Tongue (tissue), 1 donor: ENCODE measurements at regions not wholly inside any gene's neighbourhood (a gene's known extent, or its start where the extent isn't known, plus 50 kb on each side); places are given as distances from the start of the nearest gene placed in this dataset.
A peak's percentile ranks its signal among the peaks of the same experiment; 100 is the strongest.
"Not testable (repeated sequence)": the region's sequence is repeated elsewhere in the genome, so short reads cannot be mapped to it uniquely, and the experiment has no call there.

Source experiments
- DNase-seq: peaks from one replicate; pipeline ENCODE4 v3.0.0-alpha.2; 2015

DNA sequence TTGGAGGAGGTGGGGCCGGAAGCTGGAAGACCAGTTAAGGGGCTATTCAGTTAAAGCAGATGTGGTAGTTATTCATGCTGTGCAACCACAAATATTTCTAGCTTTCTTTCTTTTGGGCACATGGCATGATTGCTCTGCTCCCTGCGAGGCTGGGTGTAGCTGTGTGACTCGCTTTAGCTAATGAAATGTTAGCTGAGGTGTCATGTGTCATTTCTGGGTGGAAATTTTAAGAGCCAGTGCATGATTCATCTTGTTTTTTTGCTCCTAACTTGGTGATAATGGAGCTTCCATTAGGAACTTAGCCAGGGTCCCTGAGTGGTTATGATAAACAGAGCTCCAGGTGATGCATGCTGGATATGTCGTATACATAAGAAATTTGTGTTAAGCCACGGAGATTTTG lies 300.6 kb downstream of the SATB1 start:
- DNase-seq: no peak

DNA sequence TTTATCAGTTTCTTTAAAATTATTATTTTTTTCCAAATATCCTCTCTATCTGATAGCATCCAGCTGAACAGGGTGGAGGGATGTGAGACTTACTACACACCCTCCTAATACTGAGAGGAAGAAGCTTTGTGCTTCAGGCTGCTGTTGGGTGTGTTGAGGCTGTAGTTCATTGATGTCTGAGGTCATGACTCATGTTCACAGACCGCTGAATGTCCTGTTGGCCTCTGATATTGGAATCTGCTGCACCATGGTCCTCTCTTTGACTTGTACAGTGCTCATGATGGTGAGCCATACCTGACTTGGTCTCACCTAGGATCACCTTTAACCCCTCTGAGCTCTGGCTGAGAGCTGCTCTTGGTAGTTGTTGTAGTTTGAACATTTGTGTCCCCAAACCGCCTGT lies 302.9 kb downstream of the SATB1 start:
- DNase-seq: no peak

DNA sequence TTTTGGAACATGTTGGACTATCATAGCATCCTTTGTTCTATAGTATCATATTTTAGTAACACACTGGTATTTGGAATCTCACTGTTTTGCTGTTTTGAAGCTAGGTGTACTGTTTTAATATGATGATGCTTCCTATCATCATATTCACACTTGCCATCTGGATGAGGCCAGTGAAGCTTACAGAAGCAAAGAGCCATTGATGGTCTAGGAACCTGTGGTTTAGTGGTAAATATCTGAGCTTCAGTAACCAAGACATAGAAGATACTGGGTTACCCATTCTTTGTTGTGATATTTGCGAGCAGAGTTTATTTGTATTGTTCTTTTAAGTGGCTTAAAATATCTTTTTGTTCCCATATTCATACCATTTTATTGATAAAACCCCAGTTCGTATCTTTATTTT lies 304.1 kb downstream of the SATB1 start:
- DNase-seq: no peak

DNA sequence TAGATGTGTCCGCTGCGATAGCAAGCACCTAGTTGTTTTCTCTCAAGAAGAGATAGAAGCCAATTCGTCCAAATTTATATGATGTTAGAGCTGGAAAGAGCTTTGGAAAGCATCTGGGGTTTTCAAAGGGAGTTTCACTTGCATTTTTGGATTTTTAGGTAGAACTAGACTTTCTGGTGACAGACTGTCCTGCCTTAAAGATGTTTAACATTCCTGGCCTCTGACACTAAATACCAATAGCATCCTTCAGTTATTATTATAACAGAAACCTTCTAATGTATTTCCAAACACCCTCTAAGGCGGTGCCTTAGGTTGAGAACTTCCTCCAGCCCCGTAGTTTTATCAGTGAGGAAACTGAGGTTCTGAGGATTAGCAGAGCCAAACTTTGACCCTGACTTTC lies 305.3 kb downstream of the SATB1 start:
- no peak for DNase-seq

DNA sequence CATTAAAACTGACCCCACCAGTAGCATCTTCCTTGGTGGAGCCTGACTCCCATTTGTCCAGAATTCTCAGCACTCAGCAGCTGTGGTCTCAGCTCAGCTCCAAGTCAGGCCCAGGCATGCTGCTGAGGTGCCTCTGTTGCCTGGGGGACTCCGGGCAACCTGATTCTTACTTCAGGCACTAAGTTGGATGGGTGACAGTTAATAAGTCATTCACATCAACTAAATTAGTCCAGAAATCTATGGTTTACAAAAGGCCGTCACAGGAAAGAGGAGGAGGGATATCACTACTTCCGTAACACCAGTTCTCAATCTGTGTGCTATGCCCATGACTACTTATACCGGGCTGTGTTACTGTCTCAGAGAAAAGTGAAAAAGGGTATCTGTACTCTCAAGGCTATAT lies 310.2 kb downstream of the SATB1 start:
- DNase-seq: no peak

DNA sequence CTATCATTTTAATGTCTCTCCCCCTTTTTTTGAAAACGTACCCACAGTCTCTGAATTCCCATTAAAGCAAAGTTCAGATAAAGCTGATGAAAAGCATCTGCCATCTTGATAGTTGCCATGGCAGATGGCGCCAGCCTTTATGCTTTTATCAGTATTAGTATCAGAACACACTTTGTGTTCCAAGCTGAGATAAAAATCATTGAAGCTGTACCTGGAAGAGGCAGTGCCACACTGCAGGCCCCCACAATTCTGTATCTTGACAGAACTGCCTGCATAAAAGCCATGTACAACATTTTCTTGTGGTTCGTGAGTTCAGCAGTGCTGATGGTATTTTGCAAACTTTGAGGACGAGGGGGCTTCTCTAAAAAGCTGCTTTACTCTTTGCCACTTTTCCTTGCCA lies 311.7 kb downstream of the SATB1 start:
- no peak for DNase-seq

DNA sequence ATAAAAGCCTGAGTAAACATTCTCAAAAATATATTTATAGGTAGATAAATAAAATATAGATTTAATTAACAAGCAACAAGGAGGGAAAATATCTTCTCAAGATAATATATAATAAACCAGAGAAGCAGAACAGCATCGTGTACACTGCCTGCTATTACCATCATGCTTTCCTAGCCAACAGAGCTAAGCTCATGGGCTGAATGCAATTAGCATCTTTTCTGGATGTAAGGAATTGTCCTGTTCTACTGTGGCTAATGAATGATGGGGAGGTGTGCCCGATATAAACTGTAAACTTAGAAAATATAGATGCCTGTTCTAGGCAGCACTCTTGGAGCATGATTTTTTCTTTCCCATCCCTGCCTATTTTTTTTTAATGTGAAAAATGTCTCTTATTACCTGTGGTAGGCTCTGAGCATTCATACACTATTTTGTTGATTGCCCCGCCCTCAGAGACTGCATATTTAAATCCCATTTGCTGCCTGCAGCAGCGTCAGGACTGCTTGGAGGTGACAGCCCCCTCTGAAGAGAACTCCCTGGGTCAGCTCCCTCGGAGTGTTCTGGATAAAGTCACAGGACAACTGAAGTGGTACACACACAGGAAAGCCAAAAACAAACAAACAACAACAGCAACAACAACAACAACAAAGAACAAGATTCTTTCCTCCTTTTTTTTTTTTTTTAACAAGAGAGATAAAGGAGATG lies 312.3 kb downstream of the SATB1 start:
- DNase-seq: no peak

DNA sequence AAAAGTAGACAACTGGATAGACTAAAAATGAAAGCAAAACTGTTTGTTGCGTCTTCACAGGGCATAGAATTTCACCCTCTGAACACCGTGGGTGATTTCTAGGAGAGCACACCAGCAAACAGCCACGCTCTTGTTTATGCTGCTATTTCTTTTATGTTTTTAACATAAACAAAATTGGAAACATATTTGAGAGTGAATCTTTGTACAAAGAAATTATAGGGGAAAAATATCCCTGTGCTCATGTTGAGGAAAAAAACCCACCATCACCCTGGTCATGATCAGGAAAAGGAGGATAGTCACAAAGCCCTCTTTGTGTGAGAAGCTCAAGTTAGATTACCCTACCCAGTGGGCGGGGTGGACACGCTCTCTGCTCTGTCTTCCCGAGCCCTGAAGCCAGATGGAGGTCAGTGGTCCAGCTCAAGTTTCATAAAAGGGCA lies 313.3 kb downstream of the SATB1 start:
- DNase-seq: peak; percentile 59

DNA sequence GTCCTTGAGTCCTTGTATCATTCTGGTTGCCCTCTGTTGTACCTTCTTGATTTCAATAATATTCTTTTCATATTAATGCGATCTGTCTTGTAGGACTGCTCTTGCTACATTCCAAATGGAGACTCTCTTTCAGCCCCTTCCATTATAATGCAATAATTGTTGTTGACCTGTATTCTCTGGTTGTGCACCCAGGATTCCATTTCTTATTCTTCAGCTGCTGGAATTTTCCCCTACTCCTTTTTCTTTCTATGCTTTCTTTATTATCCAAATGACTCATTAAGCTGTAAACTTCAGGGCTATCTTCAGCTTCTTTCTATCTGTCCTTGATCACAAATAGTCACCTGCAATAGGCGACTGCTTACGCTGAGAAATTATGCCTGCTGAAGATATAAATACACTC lies 321.5 kb downstream of the SATB1 start:
- no peak for DNase-seq

DNA sequence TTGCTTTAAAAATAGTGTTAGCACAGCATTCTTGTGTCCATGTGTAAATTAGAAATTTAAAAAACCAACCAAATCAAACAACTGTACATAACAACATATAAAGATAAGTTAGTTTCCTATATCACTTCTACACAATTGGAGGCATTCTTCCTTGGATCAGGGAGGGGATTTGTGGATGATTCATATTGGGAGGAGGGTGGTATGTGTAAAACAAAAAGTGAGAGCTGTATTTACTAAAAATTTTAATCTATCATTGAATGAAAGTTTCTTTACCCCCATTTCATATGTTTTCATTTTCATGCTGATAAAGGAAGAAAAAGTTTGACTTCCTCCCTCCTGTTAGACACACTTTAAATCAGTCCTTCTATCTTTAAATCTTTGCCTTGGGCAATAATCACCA lies 325.0 kb downstream of the SATB1 start:
- no peak for DNase-seq

DNA sequence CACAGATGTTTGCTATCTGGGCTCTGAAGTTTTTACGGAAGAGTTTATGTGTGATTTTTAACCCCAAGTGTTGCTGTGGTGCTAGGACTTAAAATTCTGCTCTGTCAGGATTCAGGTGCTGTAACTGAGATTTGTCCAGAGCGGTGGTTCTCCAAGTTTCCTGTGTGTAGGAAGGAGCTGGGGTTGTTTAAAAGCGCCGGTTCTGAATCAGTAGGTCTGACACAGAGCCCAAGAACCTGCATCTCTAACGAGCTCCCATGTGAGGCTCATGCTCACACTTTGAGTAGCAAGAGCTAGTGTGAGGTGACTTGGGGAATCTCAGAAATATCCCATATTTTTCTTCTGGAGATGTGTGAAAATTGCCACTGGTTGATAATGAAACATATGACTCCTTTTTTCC lies 325.5 kb downstream of the SATB1 start:
- DNase-seq: no peak

DNA sequence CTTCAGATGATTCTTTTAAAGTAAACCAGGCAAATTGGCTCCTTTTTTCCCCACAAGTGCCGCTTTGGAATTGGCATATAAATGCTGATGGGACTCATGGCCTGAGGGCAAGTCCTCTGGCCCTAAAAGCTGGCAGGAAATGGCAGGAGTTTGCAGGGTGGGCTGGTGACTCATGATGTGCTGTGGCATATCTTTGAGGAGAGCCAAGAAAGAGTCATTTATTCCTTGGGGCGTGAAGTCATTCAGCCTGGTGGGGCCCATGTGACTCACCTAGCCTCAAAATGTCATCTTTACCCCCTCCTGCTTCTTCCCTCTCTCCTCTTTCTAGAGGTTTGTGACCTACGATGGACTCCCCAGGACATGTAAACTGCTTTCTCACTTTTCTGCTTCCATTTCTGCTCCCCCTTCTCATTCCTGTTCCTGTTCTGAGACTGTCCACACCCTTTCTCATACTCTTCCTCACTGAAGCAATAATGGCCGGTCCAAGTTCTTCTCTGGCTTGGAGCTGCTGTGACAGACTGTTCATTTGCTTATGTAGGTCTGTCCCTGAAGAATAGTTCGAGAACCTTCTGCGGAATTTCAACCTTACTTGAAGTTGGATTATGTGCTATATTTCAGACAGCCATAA lies 326.1 kb downstream of the SATB1 start:
- no peak for DNase-seq

DNA sequence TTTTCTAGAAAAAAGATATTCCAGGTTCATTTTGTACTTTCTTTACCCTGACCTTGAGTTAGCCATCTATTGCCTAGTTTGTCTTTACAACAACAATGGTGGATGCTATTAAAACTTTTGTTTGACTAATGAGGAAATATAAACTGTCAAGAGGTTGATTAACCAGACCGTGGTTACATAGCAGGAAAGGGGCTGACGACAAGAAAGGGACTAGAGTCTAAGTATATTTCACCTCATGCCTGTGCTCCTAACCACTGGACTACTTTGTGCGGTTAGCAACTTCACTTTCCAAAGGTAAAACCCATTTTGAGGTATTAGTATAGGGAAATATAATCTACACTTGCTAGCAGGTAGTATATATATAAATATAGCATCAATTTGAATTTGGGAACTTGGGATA lies 327.1 kb downstream of the SATB1 start:
- DNase-seq: no peak

DNA sequence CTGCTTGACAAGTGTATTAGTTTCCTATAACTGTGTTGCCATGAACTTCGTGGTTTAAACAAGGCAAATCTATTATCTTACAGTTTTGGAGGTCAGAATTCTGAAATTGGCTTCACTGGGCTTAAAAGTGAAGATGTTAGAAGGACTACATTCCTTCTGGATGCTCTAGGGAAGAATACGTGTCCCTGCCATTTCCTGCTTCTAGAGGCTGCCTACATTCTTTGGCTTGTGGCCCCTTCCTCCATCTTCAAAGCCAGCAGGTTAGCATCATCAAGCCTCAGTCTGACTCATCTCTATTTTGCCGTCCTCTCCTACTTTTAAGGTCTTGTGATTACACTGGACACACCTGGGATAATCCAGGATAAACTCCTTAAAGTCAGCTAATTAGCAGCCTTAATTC lies 327.7 kb downstream of the SATB1 start:
- DNase-seq: no peak

DNA sequence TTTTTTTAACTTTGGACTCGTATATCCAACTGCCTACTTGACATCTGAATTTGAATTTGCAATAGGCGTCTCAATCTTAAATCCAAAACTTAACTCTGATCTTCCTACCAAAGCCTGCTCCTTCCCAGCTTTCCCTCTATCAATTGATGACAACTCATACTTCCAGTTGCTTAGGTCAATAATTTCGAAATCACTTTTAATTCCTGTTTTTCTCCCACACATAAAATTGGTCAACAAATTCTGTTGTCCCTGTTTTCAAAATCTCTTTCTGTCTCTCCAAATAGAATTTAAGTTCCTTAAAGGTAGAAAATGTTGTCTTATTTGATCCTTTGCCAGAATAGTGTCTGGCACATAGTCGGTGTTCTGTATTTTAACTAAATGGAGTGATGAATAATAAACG lies 332.4 kb downstream of the SATB1 start:
- no peak for DNase-seq

DNA sequence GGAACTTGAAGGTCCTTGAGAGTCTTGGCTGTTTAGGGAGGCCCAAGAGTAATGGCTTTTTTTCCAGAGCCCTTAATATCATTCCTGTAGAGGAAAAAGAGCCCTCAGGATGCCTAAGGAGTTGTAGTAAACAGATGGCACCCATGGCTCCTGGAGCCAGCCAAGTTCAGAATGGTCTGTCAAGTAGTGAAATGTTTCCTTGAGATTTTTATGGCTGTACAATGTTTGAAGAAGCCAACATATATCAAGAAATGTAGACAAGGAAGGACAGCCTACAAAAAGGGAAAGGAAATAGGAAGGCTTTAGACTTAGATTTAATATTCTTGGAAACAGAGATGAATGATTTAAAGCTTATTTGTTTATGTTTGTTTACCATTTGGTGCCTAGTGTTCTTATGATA lies 334.8 kb downstream of the SATB1 start:
- DNase-seq: peak; percentile 21

DNA sequence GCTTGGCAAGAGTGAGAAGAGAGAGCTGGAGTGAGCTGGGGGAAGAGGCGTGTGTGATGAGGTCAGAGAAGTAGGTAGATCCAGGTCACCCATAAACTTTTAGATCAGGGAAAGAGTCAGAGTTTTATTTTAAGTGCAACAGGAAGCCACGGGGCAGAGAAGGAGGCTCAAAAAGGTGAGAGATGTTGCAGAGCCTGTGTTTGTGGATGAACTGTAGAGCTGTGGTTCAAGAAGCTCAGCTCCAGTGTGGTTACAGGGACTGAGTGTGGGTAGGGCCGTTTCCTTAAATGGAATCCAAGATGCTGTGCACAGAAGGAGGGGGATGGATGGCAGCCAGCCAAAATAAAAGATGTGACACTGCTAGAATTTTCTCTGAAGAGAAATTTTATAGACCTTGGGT lies 337.2 kb downstream of the SATB1 start:
- no peak for DNase-seq

DNA sequence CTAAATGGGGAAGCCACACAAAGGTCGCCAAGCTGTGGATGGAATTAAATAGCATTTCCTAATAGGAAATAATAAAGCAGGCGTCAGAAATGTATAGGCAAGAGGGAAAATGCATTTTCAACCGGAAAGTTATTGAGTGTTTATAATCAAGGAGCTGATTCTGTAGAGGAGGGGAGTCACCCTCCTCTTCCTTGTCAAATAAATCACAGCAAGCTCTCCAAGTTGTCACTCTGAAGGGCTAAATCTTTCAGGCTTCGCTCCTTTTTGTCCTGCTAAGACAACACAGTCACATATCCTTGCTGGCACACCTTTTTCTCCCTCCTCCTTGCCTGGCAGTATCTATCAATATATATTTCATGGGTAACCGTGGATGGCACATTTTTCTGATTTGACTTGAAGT lies 338.4 kb downstream of the SATB1 start:
- DNase-seq: no peak

DNA sequence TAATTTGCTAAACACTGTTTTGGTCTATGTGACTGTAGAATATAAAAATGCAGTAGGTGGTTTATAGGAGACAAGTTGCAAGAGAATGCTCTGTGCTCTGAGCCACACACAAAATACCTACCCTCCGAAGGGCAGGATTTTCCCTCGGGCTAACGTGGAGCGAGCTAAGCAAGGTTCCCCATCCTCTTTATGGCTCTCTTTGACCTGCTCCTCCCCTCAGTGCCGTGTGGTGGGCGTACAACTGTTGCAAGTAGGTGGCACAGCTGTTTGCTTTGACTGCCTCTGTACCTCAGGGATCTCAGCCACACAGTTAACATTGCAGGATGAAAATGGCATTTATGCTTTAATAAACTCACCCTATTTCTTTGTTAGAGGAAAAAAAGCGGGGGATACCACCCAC lies 339.1 kb downstream of the SATB1 start:
- DNase-seq: no peak

DNA sequence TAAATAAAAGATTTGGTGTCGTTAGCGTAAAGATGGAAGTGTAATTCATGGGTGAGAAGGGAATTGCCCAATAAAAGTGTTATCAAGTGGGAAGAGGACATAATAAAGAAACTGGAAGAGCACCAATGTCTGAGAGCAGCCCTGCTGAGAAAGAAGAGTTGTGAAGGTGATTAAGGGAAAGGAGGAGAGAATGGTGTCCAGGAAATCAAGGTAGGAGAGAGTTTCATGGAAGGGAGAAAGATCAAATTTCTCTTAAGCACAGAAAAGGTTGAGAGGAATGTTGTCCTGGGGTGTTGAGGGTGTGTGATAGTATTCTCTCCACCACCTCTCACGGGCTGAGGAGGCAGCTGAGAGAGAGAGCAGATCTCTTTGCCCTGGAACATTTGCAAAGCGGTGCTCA lies 339.7 kb downstream of the SATB1 start:
- DNase-seq: no peak

DNA sequence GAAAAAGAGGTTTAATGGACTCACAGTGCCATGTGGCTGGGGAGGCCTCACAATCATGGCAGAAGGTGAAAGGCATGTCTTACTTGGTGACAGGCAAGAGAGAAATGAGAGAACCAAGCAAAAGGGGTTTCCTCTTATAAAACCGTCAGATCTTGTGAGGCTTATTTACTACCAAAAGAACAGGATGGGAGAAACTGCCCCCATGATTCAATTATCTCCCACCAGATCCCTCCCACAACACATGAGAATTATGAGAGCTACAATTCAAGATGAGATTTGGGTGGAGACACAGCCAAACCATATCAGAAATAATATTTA lies 340.8 kb upstream of the TBC1D5 start:
- DNase-seq: not testable (repeated sequence)

DNA sequence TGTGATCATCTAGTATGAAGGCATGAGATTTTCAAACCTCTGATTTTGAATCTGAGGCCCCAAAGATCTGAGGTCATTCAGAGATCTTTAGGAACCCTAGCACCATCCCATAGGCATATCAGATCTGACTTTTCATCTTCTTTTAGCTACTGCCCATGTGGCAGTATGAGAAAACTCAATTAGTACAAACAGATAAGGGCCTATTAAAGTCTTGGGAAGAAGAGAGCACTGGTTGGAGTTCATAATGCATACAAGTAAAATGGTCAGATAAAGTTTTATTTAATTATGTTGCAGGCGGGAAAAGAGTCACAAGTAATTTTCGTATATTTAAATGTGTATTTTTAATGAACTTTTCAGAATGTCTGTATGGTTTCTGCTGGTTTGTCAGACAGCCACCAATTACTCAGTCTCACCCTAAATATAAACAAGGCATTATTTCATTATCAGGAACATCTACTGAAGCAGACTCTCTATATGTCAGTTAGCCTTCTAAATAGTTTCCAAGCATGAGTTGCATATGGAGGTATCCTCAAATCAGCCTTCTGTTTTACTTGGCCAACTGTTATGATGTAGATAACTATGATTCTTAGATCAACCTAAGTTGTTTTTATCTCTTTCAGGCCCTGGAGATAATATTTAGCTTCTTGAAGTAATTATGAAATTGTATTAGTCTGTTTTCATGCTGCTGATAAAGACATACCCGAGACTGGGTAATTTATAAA lies 340.3 kb upstream of the TBC1D5 start:
- DNase-seq: no peak

DNA sequence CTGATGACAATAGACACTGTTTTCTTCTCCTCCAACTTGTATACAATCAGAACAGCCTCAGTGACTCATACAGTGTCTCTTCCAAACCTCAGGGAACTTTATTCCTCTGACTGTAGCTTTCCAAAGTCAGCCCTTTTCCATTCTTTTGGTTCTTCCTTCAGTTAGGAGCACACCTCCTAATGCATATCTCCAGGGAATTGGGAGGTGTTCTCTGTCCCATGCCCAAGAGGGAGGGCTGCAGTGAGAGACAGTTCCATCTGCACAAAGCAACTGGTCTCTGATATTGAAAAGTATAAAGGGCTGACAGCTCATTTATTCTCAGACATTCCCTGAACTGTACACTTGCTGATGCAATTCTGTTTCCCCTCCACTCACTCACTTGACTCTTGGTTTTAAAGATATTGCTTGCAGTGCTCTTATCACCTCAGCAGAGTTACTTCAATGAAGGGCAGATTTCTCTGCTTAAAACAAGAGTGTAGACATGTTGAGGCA lies 337.8 kb upstream of the TBC1D5 start:
- DNase-seq: no peak

DNA sequence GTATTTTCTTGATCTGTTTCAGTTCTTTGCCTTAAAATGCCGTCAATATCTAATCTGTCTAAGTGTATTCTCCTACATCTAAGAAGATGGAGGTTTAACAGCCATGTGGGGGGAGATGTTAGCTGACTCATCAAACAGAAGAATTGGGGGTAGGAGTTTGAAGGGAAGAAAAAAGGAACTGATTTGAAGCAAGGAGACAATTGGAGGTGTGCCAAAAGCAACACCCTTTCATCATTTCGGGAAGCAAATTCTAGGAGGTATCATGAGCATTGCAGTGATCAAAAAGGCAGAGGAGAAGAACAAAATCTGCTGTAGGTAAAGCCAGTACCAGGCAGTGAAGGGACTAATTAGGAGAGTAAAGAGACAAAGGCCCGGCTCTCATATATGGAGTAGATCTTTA lies 337.3 kb upstream of the TBC1D5 start:
- no peak for DNase-seq
